Natural killer cell treated with Interleukin-12 subunit alpha and Interleukin-12 subunit beta and Interleukin-15 and Interleukin-18, amount 100 ng/mL, for 72 hours (primary cell): ENCODE measurements at regions not wholly inside any gene's neighbourhood (a gene's known extent, or its start where the extent isn't known, plus 50 kb on each side); places are given as distances from the start of the nearest gene placed in this dataset.

Experiments used
- ATAC-seq, 2 donors: fragments of 150-1000 bp; cut with Tn5 transposase in 1 of 2; sonication (Bioruptor Pico), chemical (Tn5 transposase) in 1 of 2; 2 replicates each; pipeline ENCODE4 v1.10.0; 2021
- DNase-seq: peaks from one replicate; pipeline ENCODE4 v3.0.0; 2022; ENCODE audit warnings: low spot score
- H3K27ac Mint-ChIP-seq, 2 donors: 1 replicate in 1 of 2; 2 replicates in 1 of 2; pipeline ENCODE4 v1.8.0; 2022; ENCODE audit warnings: mixed read lengths in 2 of 2, mild to moderate bottlenecking in 1 of 2, moderate library complexity in 1 of 2
- H3K27me3 Mint-ChIP-seq, 2 donors: 1 replicate in 1 of 2; 2 replicates in 1 of 2; pipeline ENCODE4 v1.8.0; 2022; ENCODE audit warnings: mixed read lengths in 2 of 2
- H3K36me3 Mint-ChIP-seq: one replicate; pipeline ENCODE4 v1.8.0; 2022; ENCODE audit warnings: mixed read lengths
- H3K4me1 Mint-ChIP-seq, 2 donors: 1 replicate in 1 of 2; 2 replicates in 1 of 2; pipeline ENCODE4 v1.8.0; 2022; ENCODE audit warnings: low read depth in 2 of 2, mixed read lengths in 2 of 2, mild to moderate bottlenecking in 1 of 2
- H3K4me3 Mint-ChIP-seq: one replicate; pipeline ENCODE4 v1.8.0; 2022; ENCODE audit warnings: mixed read lengths
- H3K9me3 Mint-ChIP-seq: 2 replicates; pipeline ENCODE4 v1.8.0; 2022; ENCODE audit warnings: mixed read lengths

DNA sequence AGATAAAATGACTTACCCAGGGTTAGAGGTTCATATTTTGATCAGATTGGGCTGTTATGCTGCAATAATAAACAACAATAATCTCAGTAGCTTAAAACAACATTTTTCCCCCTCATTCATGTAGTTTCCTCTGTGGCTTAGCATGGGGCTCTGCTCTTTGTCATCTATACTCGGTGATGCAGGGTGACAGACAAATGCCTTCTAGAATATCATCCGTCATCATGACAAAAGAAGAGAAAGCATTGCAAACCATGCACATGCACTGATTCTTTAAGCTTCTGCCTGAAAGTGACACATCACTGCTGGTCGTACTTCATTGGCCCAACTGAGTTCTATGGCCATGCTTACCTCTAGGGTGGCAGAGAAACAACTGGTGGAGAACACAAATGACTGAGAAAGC, 58.8 kb upstream of the MAMDC2 start:
- Mint-ChIP-seq H3K27me3 (peaks cover 14 to 23% of the 10 kb centered on the region in 2 donors), H3K36me3 (no peaks in the 10 kb centered on the region), H3K4me3 (no peak overlapping the region), H3K4me1 (no peaks in the 10 kb centered on the region), H3K27ac (no peak overlapping the region), H3K9me3 (no peaks in the 10 kb centered on the region)
- DNase-seq (no peak), ATAC-seq (no peak)

DNA sequence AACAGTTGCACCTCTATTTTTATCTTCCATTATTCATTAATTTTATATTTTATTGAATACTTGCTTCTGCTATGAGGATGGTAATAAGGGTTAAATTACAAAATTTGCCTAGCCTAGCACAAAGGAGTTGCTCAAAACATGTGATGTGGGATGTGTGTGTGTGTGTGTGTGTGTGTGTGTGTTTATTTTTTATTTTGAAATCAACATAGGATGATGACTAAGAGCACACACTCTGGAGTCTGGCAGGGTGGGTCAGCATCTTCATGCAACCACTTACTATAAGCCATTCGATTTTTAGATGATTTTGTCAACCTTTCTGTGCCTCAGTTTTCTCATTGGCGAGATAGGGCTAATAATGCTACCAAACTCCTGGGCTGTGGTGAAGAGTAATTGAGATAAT, 57.7 kb upstream of the MAMDC2 start:
- Mint-ChIP-seq H3K27me3 (peaks cover 17% of the 10 kb centered on the region in 2 donors), H3K27ac (no peak overlapping the region), H3K4me3 (no peak overlapping the region), H3K36me3 (no peaks in the 10 kb centered on the region), H3K4me1 (no peaks in the 10 kb centered on the region), H3K9me3 (no peaks in the 10 kb centered on the region)
- DNase-seq (no peak), ATAC-seq (no peak)

DNA sequence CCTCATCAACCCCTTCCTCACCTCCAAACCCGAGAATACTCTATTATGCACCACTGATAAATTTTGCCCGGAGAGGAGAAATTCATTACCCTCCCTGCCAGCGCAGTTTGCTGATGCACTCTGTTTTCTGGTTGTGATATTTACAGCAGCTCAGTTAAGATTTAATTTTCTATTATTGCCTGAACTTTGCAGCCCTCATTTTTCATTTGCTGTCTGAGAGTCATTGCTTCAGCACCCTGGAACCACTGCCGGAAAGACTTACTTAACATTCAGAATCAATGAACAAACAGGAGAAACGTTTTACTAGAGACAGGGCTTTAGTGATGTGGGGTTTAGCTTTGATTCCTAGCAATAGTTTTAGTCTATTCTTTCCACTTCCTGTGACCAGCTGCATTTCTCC, 56.7 kb upstream of the MAMDC2 start:
- ATAC-seq (no peak), DNase-seq (no peak)
- no peak overlapping the region for H3K4me3 Mint-ChIP-seq
- peaks cover 20 to 22% of the 10 kb centered on the region in 2 donors for H3K27me3 Mint-ChIP-seq
- no peak overlapping the region for H3K27ac Mint-ChIP-seq
- no peaks in the 10 kb centered on the region for H3K36me3 Mint-ChIP-seq
- H3K4me1 Mint-ChIP-seq, result no peaks in the 10 kb centered on the region
- H3K9me3 Mint-ChIP-seq, result no peaks in the 10 kb centered on the region

GRCh38 chr9:69987457-69987856, 56.2 kb upstream of the MAMDC2 start:
- no peak overlapping the region for H3K4me3 Mint-ChIP-seq
- DNase-seq, result no peak
- no peaks in the 10 kb centered on the region for H3K4me1 Mint-ChIP-seq
- H3K9me3 Mint-ChIP-seq, result no peaks in the 10 kb centered on the region
- no peak for ATAC-seq
- H3K27me3 Mint-ChIP-seq, result peaks cover 21 to 22% of the 10 kb centered on the region in 2 donors
- H3K27ac Mint-ChIP-seq, result no peak overlapping the region
- no peaks in the 10 kb centered on the region for H3K36me3 Mint-ChIP-seq

DNA sequence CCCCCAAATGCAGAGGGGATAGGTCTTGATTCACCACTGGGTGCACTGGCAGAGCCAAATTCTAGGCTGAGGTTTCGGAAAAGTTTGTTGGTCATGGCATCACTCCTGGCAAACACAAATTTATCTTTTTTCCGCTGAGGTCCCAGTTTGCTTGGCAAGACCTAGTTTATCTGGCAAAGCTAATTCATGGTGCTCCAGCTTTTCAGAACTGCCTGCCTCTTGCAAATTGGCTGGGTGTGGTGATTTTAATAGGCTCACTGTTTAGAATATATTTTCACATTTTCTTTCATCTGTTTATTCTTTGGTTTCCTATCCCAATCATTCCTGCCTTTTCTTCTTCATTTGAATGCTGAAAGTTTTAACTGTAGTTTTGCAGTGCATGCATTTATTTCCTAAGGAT, 50.5 kb upstream of the MAMDC2 start:
- Mint-ChIP-seq H3K4me1 (no peaks in the 10 kb centered on the region), H3K4me3 (no peak overlapping the region), H3K36me3 (no peaks in the 10 kb centered on the region), H3K9me3 (peaks cover 3% of the 10 kb centered on the region), H3K27me3 (peaks cover 23 to 26% of the 10 kb centered on the region in 2 donors), H3K27ac (no peak overlapping the region)
- DNase-seq (no peak), ATAC-seq (no peak)
